GM12891 (cell line): ENCODE measurements at regions not wholly inside any gene's neighbourhood (a gene's known extent, or its start where the extent isn't known, plus 50 kb on each side); places are given as distances from the start of the nearest gene placed in this dataset.

Experiments
- POLR2A ChIP-seq: IDR thresholded peaks from 2 replicates; pipeline ENCODE4 v1.6.1; 2011; ENCODE audit warnings: low read depth, low read length, control low read depth
- SPI1 ChIP-seq: IDR thresholded peaks from 2 replicates; pipeline ENCODE4 v1.6.1; 2011; ENCODE audit warnings: low read depth, low read length, control low read depth

DNA sequence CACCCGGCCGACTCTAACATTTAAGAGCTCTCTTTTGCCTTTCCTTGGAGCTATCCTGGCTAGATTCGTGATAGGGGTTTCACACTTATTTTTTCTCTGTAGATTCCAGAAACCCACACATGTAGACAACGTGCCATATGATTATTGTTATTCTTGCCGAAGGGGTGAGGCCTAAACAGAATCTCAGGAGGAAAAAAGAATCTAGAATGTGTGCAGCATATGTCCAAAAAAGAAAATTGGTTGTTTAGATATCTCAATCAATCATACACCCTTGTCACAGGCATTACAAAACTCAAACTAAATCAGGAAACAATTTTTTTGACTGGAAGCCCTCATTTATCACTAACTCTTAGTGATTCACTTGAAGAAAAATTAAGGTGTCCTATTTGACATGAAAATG, 66.9 kb upstream of the TGM3 start:
- TF ChIP-seq POLR2A = no peak
- no peak for TF ChIP-seq SPI1
